Body of pancreas (tissue), 4 donors: ENCODE measurements at regions not wholly inside any gene's neighbourhood (a gene's known extent, or its start where the extent isn't known, plus 50 kb on each side); places are given as distances from the start of the nearest gene placed in this dataset.

ENCODE experiments used
- ATAC-seq: fragments of 150-250 bp; one replicate; pipeline ENCODE4 v1.9.1; 2016
- DNase-seq, 4 donors: peaks; one replicate each; pipeline ENCODE4 v3.0.0-alpha.2; 2019
- H3K27ac ChIP-seq, 4 donors: fragments of 200-600 bp; sonication (generic); 1 replicate in 3 of 4; 2 replicates in 1 of 4; pipeline versions ENCODE4 v1.5.1 to v1.6.1; 2016 to 2019; ENCODE audit warnings: mild to moderate bottlenecking in 1 of 4, mixed read lengths in 1 of 4, moderate library complexity in 1 of 4
- H3K27me3 ChIP-seq, 2 donors: fragments of 200-600 bp; sonication (generic); one replicate each; pipeline ENCODE4 v1.6.0; 2016; ENCODE audit warnings: mild to moderate bottlenecking in 1 of 2
- H3K36me3 ChIP-seq, 2 donors: fragments of 200-600 bp; sonication (generic); replicated peaks in 1 of 2; 2 replicates each; pipeline ENCODE4 v1.5.1; 2016; ENCODE audit warnings: low read depth in 2 of 2; ENCODE audit not compliant: insufficient read depth in 1 of 2
- H3K4me1 ChIP-seq: fragments of 200-600 bp; sonication (generic); one replicate; pipeline ENCODE4 v1.6.0; 2016
- H3K4me3 ChIP-seq, 2 donors: fragments of 200-600 bp; sonication (generic); 1 replicate in 1 of 2; 2 replicates in 1 of 2; pipeline ENCODE4 v1.5.1; 2016 to 2019
- H3K9me3 ChIP-seq, 3 donors: fragments of 200-600 bp; sonication (generic); 1 replicate in 2 of 3; 2 replicates in 1 of 3; pipeline ENCODE4 v1.5.1; 2016
- POLR2A ChIP-seq, 3 donors: fragments of 450-650 bp; IDR thresholded peaks; one replicate each; pipeline ENCODE4 v1.6.1; 2016; ENCODE audit warnings: antibody characterized with exemption in 3 of 3, mild to moderate bottlenecking in 2 of 3
- WGBS, 2 donors: methylation state at CpG; one replicate each; pipeline ENCODE4 v1.1.5; 2017; 5-methylcytosine and 5-hydroxymethylcytosine counted together
- intact Hi-C: fragments of 100-400 bp; cut with DNase I; formaldehyde crosslinking; loops from one replicate; pipeline ENCODE4 v1.15.1; 2023
- TF ChIP-seq, protein P1 (sequence below), 7 experiments: fragments of 450-650 bp in 4 of 7; fragments of 200-600 bp in 3 of 7; sonication (generic) in 3 of 7; IDR thresholded peaks; one replicate each; pipeline ENCODE4 v1.5.1; 2016 to 2019; ENCODE audit warnings: antibody characterized with exemption in 7 of 7

DNA sequence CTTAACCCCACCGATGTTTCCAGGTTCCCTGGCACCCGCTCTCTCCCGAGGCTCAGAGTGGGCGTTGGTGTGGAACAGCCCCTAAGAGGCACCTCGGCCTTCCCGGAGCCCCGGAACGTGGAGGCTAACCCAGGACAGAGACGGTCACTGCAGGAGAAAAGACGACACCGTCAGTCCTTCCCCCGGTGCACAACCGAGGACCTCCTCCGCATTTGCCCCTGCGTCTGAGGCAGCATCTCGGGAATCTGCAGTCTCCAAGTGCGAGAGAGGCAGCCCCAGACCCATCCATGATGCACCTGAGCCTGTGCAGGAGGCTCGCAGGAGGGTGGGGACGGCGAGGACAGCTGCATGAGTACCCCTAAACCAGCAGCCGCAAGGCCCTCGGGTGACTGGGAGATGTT, 204.9 kb upstream of the SALL3 start:
- Histone ChIP-seq H3K27me3 (no peaks in the 10 kb centered on the region), H3K4me3 (no peak overlapping the region), H3K9me3 (no peaks in the 10 kb centered on the region), H3K4me1 (peaks cover under 1% of the 10 kb centered on the region), H3K27ac (no peak overlapping the region), H3K36me3 (no peaks in the 10 kb centered on the region)
- intact Hi-C loops = no loop called here
- DNase-seq (no peak), ATAC-seq (no peak)
- WGBS, 2 donors = 65 to 82% methylated on average over 20 to 22 of the region's 22 CpGs
- TF ChIP-seq, protein P1, sequence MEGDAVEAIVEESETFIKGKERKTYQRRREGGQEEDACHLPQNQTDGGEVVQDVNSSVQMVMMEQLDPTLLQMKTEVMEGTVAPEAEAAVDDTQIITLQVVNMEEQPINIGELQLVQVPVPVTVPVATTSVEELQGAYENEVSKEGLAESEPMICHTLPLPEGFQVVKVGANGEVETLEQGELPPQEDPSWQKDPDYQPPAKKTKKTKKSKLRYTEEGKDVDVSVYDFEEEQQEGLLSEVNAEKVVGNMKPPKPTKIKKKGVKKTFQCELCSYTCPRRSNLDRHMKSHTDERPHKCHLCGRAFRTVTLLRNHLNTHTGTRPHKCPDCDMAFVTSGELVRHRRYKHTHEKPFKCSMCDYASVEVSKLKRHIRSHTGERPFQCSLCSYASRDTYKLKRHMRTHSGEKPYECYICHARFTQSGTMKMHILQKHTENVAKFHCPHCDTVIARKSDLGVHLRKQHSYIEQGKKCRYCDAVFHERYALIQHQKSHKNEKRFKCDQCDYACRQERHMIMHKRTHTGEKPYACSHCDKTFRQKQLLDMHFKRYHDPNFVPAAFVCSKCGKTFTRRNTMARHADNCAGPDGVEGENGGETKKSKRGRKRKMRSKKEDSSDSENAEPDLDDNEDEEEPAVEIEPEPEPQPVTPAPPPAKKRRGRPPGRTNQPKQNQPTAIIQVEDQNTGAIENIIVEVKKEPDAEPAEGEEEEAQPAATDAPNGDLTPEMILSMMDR (IDR thresholded peaks at IDR 0.05) = no peak
- no peak for TF ChIP-seq POLR2A (IDR thresholded peaks at IDR 0.05)

DNA sequence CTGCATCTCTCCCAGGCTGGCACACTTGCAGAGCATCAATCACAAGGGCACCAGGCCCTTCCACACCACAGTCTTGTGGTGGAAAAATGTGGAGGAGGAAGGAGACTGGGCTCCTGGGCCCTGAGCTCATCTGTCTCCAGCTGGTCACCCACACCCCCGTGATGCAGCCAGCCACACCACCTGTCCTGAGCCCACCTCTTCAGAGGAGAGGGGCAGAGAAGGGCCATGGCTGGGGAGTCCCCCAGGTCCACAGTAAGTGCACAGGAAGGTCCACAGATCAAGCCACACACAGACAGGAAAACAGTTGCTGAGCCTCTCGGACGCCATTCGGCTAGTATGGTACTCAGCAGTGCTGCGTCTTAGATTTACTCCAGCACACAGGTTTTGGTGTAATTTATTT, 203.5 kb upstream of the SALL3 start:
- 92 to 96% methylated on average over 4 to 5 of the region's 5 CpGs for WGBS, 2 donors
- no peaks in the 10 kb centered on the region for H3K9me3 ChIP-seq
- no peak overlapping the region for H3K27ac ChIP-seq
- intact Hi-C loops = no loop called here
- H3K4me1 ChIP-seq = peaks cover 6% of the 10 kb centered on the region
- no peaks in the 10 kb centered on the region for H3K27me3 ChIP-seq
- no peak for TF ChIP-seq POLR2A (IDR thresholded peaks at IDR 0.05)
- TF ChIP-seq, protein P1 (IDR thresholded peaks at IDR 0.05) = no peak
- H3K36me3 ChIP-seq = no peaks in the 10 kb centered on the region
- ATAC-seq = no peak
- no peak for DNase-seq
- no peak overlapping the region for H3K4me3 ChIP-seq

DNA sequence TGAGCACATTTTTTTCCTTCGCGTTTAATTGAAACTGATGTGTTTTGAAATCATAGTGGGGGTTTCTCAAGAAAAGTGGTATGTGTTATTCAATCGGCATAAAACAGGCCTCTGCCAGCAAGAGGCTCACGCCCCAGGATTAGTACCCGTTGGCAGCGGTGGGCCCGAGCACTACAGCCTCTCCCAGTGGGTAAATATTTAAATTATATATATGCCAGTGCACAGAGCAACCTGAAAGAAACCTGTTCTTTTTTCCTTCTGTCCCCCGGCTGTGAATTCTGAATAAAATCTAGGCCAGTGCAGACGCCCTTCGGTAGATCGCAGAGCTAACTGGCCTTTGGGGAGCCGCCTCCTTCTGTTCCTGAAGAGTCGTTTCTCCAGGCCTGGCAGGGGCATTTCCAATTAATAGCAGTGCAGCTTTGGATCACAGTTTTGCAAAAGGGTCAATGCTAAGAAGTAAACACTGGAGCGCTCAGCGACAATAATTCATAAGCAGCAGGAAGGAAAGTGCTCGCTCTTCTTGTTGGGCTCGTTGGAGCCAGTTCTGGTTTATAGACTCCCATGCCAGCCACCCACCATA, 202.8 kb upstream of the SALL3 start:
- Histone ChIP-seq H3K4me1 (peaks cover 6% of the 10 kb centered on the region), H3K27ac (no peak overlapping the region), H3K36me3 (no peaks in the 10 kb centered on the region), H3K9me3 (no peaks in the 10 kb centered on the region), H3K27me3 (no peaks in the 10 kb centered on the region), H3K4me3 (no peak overlapping the region)
- no peak for DNase-seq
- WGBS, 2 donors = 81 to 82% methylated on average over 17 of the region's 17 CpGs
- TF ChIP-seq, protein P1 (IDR thresholded peaks at IDR 0.05) = no peak
- no peak for TF ChIP-seq POLR2A (IDR thresholded peaks at IDR 0.05)
- intact Hi-C loops = no loop called here
- ATAC-seq = no peak

DNA sequence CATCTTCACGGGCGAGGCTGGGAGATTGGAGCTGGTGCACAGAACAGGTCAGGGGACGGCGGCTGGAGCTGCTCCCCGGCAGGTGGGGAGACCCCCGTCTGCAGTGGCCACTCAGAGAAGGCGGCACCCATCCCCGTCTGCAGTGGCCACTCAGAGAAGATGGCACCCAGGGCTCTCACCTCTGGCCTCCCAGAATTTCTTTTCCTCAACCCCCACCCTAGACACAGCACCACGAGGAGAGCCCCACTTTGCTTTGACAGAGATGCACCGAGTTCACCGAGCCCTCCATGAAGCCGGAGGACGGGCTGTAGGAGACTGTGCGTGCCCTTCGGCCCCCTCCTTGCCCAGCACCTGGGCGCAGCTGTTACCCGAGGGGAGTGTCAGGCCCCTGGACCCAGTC, 201.6 kb upstream of the SALL3 start:
- H3K4me1 ChIP-seq = peaks cover 6% of the 10 kb centered on the region
- H3K9me3 ChIP-seq = no peaks in the 10 kb centered on the region
- 74 to 88% methylated on average over 16 of the region's 17 CpGs for WGBS, 2 donors
- DNase-seq (no peak), ATAC-seq (no peak)
- no peak overlapping the region for H3K27ac ChIP-seq
- intact Hi-C loops = no loop called here
- no peaks in the 10 kb centered on the region for H3K36me3 ChIP-seq
- H3K27me3 ChIP-seq = no peaks in the 10 kb centered on the region
- TF ChIP-seq POLR2A (IDR thresholded peaks at IDR 0.05) = no peak
- TF ChIP-seq, protein P1 (IDR thresholded peaks at IDR 0.05) = no peak
- H3K4me3 ChIP-seq = no peak overlapping the region

DNA sequence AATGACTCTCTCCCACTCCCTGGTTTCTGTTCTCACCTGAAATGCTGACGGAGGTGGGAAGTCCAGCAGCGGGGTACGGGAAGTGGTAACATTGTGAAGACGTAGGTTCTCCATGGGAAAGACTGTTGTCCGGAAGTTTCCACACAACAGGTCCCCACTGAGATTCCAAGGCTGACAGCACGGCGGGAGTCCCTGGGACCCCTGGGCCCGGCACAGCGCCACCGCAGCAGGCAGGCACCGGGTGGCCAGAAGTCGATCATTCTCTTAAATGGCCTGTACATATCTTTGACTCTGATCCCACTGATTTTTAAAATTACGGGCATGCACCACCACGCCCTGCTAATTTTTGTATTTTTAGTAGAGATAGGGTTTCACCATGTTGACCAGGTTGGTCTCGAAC, 201.0 kb upstream of the SALL3 start:
- H3K4me1 ChIP-seq = peaks cover 6% of the 10 kb centered on the region
- DNase-seq = no peak
- H3K9me3 ChIP-seq = no peaks in the 10 kb centered on the region
- TF ChIP-seq POLR2A (IDR thresholded peaks at IDR 0.05) = no peak
- TF ChIP-seq, protein P1 (IDR thresholded peaks at IDR 0.05) = no peak
- H3K27ac ChIP-seq = no peak overlapping the region
- H3K27me3 ChIP-seq = no peaks in the 10 kb centered on the region
- WGBS, 2 donors = 87 to 90% methylated on average over 15 of the region's 15 CpGs
- intact Hi-C loops = no loop called here
- no peak for ATAC-seq
- no peaks in the 10 kb centered on the region for H3K36me3 ChIP-seq
- H3K4me3 ChIP-seq = no peak overlapping the region
